Fibroblast of upper back skin (primary cell): ENCODE measurements at regions not wholly inside any gene's neighbourhood (a gene's known extent, or its start where the extent isn't known, plus 50 kb on each side); places are given as distances from the start of the nearest gene placed in this dataset.
"Not testable (repeated sequence)": the region's sequence is repeated elsewhere in the genome, so short reads cannot be mapped to it uniquely, and the experiment has no call there.

Source experiments
- DNase-seq: peaks from one replicate; pipeline ENCODE4 v3.0.0-alpha.2; 2013

DNA sequence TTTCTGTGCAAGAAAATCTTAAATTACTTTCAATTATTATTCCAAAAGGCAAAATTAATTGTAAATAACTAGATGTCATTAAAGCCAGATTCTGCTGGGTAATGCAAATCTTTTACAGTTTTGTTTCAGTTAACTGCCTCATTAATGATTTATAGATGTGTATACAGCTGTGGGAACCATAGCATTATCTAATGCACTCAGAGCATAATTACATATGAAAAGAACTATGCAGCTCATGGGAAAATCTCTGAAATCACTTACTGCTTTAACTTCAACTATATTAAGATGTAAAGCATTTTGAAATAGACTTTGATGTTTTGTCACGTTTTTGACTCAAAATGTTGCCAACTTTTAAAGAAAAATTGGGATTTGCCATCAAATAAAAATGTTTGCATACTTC is 630.3 kb upstream of the KLHL4 start:
- no peak for DNase-seq

DNA sequence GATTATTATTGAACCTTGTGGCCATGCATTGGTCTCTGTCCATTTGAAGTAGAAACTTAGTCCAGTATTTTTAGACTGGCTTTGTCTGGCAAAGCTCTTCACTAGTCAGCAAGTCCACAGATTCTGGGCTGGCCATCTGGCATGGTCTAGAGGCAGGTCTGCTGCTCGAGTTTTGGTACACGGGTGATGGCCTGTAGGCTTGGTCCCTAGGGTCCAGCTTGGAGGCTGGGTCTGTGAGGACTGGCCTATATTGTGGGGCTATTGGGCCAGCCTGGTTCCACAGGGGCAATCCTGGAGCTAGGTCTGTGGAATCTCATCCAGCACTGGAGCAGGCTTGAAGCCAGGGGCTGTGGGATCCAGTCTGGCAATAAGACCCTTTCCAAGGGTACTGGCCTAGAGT is 607.6 kb upstream of the KLHL4 start:
- DNase-seq = no peak

DNA sequence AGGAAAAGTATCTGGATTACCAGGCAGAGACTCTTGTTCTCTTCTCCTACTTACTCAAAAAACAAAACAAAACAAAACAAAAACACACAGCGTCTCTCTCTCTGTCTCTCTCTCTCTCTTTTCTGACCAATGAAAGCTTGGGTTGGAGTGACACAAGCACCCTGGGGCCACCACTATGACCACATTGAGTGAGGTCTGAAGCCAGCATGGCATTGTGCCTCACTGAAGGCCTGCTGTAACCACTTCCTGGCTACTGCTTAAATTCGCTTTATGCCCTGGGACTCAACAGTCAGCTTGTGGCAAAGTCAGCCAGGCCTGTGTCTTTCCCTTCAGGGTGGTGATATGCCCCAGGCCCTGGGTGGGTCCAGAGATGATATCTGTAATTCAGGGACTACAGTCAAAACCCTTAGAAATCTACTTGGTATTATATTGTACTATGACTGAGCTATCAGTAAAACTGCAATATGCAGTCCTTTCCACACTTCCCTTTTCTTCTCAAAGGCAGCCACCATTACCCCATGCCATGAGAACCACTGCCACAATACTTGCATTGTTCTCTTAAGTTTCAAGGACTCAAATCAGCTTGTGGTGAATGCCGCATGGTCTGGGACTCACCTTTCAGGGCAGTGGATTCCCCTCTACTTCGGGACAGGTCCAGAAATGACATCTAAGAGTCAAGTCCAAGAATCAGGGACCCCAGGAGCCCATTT is 606.8 kb upstream of the KLHL4 start:
- DNase-seq = no peak

DNA sequence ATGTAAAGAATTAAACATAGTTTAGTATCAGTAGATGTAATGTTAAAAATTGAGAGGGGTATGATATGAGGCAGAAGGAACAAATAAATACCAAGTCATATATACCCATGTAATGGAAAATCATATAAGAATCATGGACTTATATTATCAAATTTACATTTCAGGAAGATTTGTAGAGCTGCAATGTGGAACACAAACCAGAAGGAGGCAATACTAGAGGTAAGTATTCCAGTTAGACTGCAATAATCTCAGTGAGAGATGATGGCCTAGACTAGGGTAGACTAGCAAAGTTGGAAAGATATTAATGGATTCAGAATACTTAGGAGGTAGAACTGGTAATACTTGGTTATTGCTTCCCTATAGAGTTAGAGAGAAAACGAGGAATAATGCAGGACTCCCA is 603.0 kb upstream of the KLHL4 start:
- DNase-seq = no peak

DNA sequence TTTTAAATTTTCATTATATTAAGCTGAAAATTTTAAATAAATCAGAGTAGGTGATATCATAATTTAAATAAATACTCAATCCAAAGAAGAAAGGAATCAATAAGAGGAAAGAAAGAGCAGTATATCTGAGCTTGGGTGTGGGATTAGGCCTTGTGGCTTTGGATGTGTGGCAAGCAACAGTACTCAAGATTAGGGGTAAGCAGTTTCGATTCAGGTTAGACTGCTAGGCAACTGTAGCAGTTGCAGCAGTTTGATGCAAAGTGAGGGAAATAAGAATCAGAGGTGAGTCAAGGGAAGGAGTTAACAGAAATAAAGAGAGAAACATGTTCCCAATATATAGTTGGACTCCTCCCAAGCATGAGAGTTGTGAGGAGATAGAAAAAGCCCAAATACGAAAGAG is 599.6 kb upstream of the KLHL4 start:
- no peak for DNase-seq

DNA sequence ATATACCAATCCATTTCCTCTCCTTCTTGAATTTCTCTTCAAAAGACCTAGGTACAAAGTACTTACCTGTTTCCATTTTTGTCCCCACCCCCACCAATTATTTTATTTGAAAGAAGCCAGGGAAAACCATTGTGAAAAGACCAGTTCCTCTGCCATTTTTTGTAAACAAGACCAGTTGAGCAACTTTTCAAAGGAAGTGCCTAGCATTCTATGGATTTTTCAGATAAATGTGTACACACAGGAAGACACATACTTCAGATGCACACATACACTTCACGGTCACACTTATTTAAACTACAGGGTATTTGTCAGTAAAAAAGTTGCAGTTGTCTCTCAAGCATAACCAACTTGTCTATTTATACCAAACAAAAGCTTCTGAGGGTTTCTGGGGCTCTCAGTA is 587.2 kb upstream of the KLHL4 start:
- DNase-seq = no peak

DNA sequence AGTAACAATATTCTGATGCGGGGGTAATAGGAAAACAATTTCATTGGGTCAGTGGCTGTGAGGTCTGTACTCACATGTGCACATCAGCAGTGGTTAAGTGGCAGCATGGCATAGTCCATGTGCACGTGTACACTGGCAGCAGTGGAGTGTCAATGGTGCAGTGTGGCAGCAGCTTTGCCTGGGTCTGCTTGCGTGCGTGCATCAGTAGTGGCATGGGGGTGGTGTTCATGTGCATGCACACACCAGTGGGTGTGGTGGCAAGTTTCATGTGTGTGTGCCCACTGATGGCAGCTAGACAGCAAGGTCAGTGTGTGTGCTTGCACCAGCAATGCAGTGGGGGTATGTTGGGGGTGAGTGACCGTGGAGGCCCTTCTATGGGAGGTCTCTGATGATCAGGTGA is 581.6 kb upstream of the KLHL4 start:
- no peak for DNase-seq

DNA sequence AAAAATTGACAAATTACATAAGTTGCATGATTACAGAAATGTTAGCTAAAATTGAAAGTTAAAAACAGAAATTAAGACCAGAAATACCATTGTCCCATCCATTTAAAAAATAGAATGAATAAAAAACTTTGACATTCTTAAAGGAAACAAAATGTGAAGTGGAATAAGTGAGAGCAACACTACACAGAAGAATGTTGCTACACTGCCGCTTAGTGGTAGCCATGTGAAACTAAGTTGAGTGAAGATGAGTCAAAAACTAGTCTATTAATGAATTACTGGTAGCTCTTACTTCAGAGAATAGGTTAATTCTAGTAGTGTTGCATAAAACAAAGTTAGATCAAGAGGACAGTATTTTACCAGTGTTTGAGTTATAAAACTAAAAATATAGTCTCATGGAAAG is 571.0 kb upstream of the KLHL4 start:
- peak; percentile 0 for DNase-seq

DNA sequence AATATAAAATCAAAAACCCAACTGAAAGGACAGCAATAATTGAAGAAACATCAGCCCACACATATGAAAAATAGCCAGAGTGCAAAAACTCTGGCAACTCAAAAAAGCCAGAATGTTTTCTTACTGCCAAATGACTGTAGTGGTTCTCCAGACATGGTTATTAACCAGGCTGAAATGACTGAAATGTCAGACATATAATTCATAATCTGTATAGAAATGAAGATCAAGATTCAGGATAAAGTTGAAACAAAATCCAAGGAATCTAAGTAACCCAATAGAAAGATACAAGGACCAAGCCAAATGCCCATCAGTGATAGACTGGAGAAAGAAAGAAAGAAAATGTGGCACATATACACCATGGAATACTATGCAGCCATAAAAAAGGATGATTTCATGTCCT is 553.3 kb upstream of the KLHL4 start:
- DNase-seq = no peak

DNA sequence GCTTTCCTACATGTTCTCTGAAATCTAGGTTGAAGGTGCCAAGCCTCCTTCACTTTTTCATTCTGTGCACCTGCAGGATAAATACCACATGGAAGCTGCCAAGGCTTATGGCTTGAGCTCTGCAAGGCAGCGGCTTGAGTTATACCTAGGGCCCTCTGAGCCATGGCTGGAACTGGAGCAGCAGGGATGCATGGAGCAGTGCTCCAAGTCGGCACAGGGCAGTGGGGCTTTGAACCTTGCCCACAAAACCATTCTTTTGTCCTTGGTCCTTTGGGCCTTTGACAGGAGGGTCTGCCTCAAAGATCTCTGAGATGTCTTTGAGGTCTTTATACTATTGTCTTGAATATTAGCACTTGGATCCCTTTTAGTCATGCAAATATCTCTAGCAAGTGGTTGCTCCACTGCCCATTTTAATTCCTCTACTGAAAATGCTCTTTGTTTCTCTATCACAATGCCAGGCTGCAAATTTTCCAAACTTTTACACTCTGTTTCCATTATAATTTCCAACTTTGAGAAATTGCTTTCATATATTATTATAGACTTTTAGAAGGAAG is 536.2 kb upstream of the KLHL4 start:
- no peak for DNase-seq

DNA sequence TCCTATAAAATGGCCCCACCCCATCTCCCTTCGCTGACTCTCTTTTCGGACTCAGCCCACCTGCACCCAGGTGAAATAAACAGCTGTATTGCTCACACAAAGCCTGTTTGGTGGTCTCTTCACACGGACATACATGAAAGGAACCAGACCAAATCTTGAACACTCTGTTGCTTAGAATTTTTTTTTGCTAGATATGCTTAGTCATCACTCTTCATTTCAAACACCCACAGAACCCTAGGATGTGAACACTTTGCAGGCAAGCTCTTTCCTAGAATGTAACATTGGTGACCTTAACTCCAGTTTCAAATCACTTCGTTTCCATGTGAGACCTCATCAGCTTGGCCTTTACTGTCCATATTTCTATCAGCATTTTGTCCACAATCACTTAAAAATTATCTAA is 530.3 kb upstream of the KLHL4 start:
- DNase-seq = not testable (repeated sequence)

DNA sequence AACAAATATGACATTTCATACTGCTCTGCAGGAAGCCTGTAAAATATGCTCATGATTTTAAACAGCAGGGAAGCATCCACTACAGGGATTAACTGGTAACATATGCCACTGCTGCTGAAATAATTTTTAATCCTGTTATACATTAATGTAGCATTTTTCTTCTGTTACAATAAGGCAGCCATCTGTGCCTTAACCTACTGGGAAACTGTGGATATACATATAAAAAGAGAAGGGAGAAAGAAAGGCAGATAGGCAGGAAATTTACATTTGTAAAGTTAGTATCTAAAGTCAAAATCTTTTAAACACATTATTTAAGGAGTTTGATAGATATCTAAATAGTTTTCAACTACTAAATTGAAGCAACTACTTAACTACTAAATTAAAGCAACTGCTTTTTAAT is 514.6 kb upstream of the KLHL4 start:
- DNase-seq = no peak

DNA sequence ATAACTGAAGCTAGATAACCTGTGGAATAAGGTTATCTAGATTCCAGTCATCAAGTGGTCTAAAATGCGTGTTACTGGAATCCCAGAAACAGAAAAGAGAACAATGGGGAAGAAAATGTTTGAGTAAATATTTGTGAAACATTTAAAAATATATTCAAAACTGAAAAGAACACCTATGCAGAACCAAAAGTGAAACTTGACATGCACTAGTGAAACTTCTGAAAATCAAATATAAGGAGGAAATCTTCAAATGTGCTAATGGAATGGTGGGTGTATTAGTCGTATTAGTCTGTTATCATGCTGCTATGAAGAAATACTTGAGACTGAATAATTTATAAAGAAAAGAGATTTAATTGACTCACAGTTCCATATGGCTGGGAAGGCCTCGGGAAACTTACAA is 512.4 kb upstream of the KLHL4 start:
- no peak for DNase-seq

DNA sequence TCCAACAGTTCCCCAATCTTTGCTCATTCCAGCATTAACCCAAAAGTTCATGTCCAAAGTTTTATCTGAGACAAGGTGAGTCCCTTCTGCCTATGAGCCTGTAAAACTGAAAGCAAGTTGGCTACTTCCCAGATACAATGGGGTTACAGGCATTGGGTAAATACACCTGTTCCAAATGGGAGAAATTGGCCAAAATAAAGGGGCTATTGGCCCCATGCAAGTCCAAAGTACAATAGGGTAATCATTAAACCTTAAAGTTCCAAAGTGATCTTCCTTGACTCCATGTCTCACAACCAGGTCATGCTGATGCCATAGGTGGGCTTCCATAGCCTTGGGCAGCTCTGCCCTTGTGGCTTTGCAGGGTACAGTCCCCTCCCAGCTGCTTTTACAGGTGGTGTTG is 511.7 kb upstream of the KLHL4 start:
- no peak for DNase-seq

DNA sequence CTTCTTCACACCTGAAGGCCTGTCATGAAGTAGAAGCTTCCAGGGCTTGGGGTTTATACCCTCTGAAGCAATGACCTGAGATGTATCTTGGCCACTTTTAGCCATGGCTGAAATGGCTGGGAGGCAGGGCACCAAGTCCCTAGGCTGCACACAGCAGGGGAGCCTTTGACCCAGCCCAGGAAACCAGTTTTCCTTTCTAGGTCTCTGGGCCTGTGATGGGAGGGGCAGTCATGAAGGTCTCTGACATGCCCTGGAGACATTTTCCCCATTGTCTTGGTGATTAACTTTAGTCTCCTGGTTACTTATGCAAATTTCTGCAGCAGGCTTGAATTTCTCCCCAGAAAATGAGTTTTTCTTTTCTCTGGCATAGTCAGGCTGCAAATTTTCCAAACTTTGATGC is 511.0 kb upstream of the KLHL4 start:
- no peak for DNase-seq

DNA sequence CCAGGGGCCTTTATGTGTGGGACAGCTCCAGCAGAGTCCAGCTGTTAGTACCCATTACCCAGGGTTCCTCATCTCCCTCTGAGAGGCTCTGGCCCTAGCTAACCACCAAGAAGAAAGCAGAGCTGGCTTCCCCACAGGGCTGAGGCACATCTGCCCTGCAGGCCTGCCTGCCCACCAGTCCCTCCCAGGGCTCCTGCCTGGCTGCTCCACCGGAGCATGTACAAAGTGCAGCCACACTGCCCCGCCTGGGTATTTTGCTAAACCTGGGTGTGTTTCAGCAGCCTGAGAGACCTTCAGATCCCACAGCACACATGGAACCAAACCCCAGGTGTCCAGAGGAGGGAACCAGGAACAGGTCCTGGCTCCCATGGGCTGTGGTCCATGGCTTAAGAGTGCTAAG is 500.4 kb upstream of the KLHL4 start:
- DNase-seq = no peak

DNA sequence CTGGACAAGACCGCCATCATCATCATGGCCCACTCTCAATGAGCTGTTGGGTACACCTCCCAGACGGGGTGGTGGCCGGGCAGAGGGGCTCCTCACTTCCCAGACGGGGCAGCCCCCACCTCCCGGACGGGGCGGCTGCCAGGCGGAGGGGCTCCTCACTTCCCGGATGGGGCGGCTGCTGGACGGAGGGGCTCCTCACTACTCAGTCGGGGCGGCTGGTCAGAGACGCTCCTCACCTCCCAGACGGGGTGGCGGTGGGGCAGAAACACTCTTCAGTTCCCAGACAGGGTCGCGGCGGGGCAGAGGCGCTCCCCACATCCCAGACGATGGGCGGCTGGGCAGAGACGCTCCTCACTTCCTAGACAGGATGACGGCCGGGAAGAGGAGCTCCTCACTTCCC is 484.5 kb upstream of the KLHL4 start:
- not testable (repeated sequence) for DNase-seq

DNA sequence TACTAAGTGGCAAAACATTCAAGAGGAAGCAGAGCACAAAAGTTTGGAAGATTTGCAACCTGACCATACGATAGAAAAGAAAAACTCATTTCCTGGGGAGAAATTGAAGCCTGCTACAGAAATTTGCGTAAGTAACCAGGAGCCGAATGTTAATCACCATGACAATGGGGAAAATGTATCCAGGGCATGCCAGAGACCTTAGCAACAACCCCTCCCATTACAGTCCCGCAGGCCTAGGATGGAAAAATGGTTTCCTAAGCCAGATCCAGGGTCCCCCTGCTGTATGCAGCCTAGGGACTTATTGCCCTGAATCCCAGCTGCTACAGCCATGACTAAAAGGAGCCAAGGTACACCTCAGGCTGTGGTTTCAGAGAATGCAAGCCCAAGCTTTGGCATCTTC is 472.2 kb upstream of the KLHL4 start:
- DNase-seq = no peak

DNA sequence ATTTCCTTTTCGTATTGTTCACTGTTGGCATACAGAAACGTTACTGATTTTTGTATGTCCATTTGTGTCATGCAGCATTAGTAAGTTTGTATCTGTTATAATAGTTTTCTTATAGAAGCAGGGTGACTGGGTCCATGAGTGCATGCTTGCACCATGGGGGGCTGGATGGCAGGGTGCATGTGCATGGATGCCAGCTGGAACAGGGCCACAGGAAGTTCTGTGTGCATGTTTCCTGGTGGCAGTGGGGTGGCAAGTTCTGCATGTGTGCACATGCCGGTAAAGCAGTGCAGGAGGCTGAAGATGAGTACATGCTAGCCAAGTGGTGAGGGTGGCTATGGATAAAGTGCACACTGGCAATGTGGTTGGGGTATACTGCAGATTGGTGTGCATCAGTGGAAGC is 468.0 kb upstream of the KLHL4 start:
- no peak for DNase-seq

DNA sequence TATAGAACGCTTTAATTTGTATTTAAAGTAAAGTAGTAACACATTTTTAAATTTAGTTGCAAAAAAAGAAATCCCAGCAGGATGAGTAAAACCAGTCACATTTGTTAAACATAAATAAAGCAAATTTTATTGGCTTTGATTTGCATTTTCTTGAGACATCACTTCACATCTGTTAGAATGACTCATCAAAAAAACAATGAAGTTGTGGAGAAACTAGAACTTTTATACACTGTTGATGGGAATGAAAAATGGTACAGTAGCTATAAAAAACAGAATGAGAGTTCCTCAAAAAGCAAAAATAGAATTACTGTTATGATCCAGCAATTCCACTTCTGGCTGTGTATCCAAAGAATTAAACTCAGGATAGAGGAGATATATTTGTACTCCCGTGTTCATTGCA is 454.0 kb upstream of the KLHL4 start:
- DNase-seq = no peak

DNA sequence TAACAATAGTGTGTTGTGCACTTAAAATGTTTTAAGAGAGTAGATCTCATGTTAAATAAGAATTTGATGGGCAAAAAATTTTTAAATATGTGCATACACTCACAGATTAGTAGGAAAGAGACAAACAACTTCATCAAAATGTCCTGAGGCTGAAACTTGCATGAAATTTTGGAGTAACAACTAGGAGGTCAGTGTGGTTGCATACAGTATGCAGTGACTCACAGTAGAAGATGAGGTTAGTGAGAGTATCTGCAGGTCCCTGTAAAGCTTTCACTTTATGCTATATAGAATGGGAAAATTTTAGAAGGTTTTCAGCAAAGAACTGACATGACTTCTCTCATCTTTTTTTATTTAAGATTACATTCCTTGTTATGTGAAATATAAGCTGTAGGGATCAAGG is 453.1 kb upstream of the KLHL4 start:
- no peak for DNase-seq

DNA sequence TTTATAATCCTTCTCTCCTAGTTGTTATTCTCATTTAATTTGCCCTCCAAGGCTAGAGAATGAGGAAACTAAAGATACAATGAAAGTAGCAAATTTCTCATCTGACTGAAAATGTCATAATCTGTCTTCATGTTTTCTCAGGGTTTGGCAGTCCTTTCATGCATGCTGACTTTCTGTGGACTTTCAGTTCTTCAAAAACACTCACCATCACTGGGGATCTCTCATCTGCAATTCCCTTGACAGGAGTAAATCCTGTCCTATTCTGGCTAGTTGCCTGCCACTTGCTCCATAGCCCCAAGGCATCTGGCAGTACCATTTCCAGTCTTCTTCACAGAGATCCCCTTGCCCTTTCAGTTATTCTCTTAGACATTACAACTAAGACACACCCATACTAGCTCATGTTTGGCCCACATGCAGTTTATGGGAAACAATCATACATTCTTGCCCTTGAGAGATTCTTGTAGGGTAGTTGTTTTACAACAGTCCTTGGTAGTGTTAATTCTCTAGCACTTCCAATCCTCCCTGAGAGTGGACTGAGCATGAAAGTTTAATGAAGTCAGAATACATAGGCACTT is 449.7 kb upstream of the KLHL4 start:
- no peak for DNase-seq

DNA sequence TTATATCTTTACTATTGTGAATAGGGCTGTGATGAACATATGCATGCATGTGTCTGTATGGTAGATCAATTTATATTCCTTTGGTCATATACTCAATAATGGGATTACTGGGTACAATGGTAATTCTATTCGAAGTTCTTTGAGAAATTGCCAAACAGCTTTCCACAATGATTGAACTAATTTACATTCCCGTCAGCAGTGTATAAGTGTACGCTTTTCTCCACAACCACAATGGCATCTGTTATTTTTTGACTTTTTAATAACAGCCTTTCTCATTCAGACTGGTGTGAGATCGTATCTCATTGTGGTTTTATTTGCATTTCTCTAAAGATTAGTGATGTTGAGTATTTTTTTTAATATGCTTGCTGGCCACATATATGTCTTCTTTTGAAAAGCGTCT is 439.4 kb upstream of the KLHL4 start:
- no peak for DNase-seq

DNA sequence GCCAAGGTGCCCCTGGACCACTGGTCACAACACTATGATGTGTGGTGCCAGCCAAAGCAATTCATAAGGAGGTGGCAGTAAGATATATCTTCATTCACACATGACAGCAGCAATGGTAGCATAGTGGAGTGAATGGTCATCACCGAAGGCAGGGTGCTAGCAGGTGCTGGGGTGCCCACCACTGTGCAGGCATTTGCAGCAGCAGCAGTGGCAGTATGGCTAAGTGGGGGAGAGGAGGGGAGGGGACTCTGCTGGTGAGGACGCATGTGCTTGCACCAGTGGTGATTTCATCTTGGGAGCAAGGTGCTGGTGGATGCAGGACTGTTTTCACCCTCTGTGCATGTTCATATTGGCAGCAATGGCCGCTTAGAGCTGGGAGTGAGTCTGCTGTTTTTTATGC is 419.1 kb upstream of the KLHL4 start:
- no peak for DNase-seq

DNA sequence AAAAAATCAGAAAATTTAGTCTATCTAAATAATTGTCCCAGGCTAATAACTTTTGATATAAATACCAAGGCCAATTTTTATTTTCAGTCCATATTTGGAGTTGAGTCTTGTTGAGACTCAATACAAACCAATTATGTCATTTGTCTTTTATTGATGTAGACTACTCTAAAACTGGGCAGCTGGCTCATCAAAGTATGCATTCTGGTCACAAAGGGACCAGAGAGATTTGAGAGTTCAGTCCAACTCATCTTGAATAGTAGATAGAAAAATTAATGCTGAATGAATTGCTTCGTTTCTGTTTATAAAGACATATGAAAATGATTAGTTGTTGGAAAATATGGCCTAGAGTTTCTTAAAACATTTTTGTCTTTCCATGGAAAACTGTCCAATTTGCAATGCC is 412.5 kb upstream of the KLHL4 start:
- no peak for DNase-seq
